Activated T-cell treated with anti-CD3 and anti-CD28 coated beads, Interleukin-2, amount 50 U/mL, for 72 hours (primary cell): ENCODE measurements at regions not wholly inside any gene's neighbourhood (a gene's known extent, or its start where the extent isn't known, plus 50 kb on each side); places are given as distances from the start of the nearest gene placed in this dataset.

Experiments used
- ATAC-seq, 2 donors: fragments of 150-1000 bp; cut with Tn5 transposase; replicated peaks in 1 of 2; 2 replicates each; pipeline ENCODE4 v1.10.0; 2021; ENCODE audit warnings: moderate library complexity in 2 of 2, mild to moderate bottlenecking in 1 of 2
- DNase-seq, 2 donors: peaks; one replicate each; pipeline ENCODE4 v3.0.0; 2021 to 2022; ENCODE audit warnings: mixed read lengths in 1 of 2
- H3K27ac Mint-ChIP-seq: one replicate; pipeline ENCODE4 v1.8.0; 2022; ENCODE audit warnings: mild to moderate bottlenecking, moderate library complexity, mixed read lengths
- H3K27me3 Mint-ChIP-seq: one replicate; pipeline ENCODE4 v1.8.0; 2022; ENCODE audit warnings: low read depth, mixed read lengths
- H3K36me3 Mint-ChIP-seq, 2 donors: one replicate each; pipeline ENCODE4 v1.8.0; 2022; ENCODE audit warnings: mixed read lengths in 2 of 2, mild to moderate bottlenecking in 1 of 2; ENCODE audit not compliant: insufficient read depth in 2 of 2
- H3K4me1 Mint-ChIP-seq: one replicate; pipeline ENCODE4 v1.8.0; 2022; ENCODE audit warnings: low read depth, mixed read lengths
- H3K4me3 Mint-ChIP-seq, 2 donors: one replicate each; pipeline ENCODE4 v1.8.0; 2022; ENCODE audit warnings: mild to moderate bottlenecking in 2 of 2, mixed read lengths in 2 of 2, moderate library complexity in 2 of 2
- H3K9me3 Mint-ChIP-seq, 2 donors: one replicate each; pipeline ENCODE4 v1.8.0; 2022; ENCODE audit warnings: mixed read lengths in 2 of 2

GRCh38 chr13:50574731-50575130 lies 268.8 kb downstream of the DLEU7 start:
- DNase-seq (no peak), ATAC-seq (no peak)
- no peak overlapping the region for H3K4me3 Mint-ChIP-seq
- no peaks in the 10 kb centered on the region for H3K27me3 Mint-ChIP-seq
- no peak overlapping the region for H3K27ac Mint-ChIP-seq
- H3K4me1 Mint-ChIP-seq, result no peaks in the 10 kb centered on the region
- no peaks in the 10 kb centered on the region for H3K9me3 Mint-ChIP-seq
- H3K36me3 Mint-ChIP-seq, result peaks cover 0 to 4% of the 10 kb centered on the region in 2 donors

GRCh38 chr13:50575138-50575537 lies 268.4 kb downstream of the DLEU7 start:
- H3K36me3 Mint-ChIP-seq, result peaks cover 0 to 4% of the 10 kb centered on the region in 2 donors
- no peak overlapping the region for H3K27ac Mint-ChIP-seq
- no peak for DNase-seq
- no peak overlapping the region for H3K4me3 Mint-ChIP-seq
- H3K9me3 Mint-ChIP-seq, result no peaks in the 10 kb centered on the region
- no peaks in the 10 kb centered on the region for H3K4me1 Mint-ChIP-seq
- no peaks in the 10 kb centered on the region for H3K27me3 Mint-ChIP-seq
- no peak for ATAC-seq

- Mint-ChIP-seq H3K9me3 (no peaks in the 10 kb centered on the region), H3K36me3 (peaks cover 0 to 2% of the 10 kb centered on the region in 2 donors), H3K27ac (no peak overlapping the region), H3K27me3 (no peaks in the 10 kb centered on the region), H3K4me3 (no peak overlapping the region), H3K4me1 (no peaks in the 10 kb centered on the region)
- no peak for DNase-seq
- ATAC-seq, result no peak
Observed at GRCh38 chr13:50576156-50576555, 267.3 kb downstream of the DLEU7 start.

- H3K4me3 Mint-ChIP-seq, result no peak overlapping the region
- H3K36me3 Mint-ChIP-seq, result no peaks in the 10 kb centered on the region
- no peaks in the 10 kb centered on the region for H3K9me3 Mint-ChIP-seq
- ATAC-seq (no peak), DNase-seq (no peak)
- no peaks in the 10 kb centered on the region for H3K27me3 Mint-ChIP-seq
- no peaks in the 10 kb centered on the region for H3K4me1 Mint-ChIP-seq
- H3K27ac Mint-ChIP-seq, result no peak overlapping the region
Observed at GRCh38 chr13:50577806-50578205, 265.7 kb downstream of the DLEU7 start.

GRCh38 chr13:50580684-50581305 lies 262.7 kb downstream of the DLEU7 start:
- H3K27me3 Mint-ChIP-seq, result no peaks in the 10 kb centered on the region
- no peak overlapping the region for H3K4me3 Mint-ChIP-seq
- DNase-seq (no peak), ATAC-seq (no peak)
- H3K27ac Mint-ChIP-seq, result no peak overlapping the region
- H3K9me3 Mint-ChIP-seq, result no peaks in the 10 kb centered on the region
- no peaks in the 10 kb centered on the region for H3K36me3 Mint-ChIP-seq
- no peaks in the 10 kb centered on the region for H3K4me1 Mint-ChIP-seq

GRCh38 chr13:50581586-50582196 lies 261.8 kb downstream of the DLEU7 start:
- no peaks in the 10 kb centered on the region for H3K4me1 Mint-ChIP-seq
- ATAC-seq, result no peak
- H3K27me3 Mint-ChIP-seq, result no peaks in the 10 kb centered on the region
- DNase-seq, result no peak
- H3K9me3 Mint-ChIP-seq, result no peaks in the 10 kb centered on the region
- H3K4me3 Mint-ChIP-seq, result no peak overlapping the region
- H3K36me3 Mint-ChIP-seq, result no peaks in the 10 kb centered on the region
- H3K27ac Mint-ChIP-seq, result no peak overlapping the region

GRCh38 chr13:50584856-50585580 lies 258.5 kb downstream of the DLEU7 start:
- Mint-ChIP-seq H3K9me3 (no peaks in the 10 kb centered on the region), H3K4me1 (peaks cover 12% of the 10 kb centered on the region), H3K4me3 (no peak overlapping the region), H3K36me3 (no peaks in the 10 kb centered on the region), H3K27ac (no peak overlapping the region), H3K27me3 (no peaks in the 10 kb centered on the region)
- ATAC-seq (no peak), DNase-seq (no peak)

- no peaks in the 10 kb centered on the region for H3K27me3 Mint-ChIP-seq
- ATAC-seq, result no peak
- no peaks in the 10 kb centered on the region for H3K9me3 Mint-ChIP-seq
- no peak for DNase-seq
- H3K4me3 Mint-ChIP-seq, result no peak overlapping the region
- H3K27ac Mint-ChIP-seq, result no peak overlapping the region
- H3K36me3 Mint-ChIP-seq, result no peaks in the 10 kb centered on the region
- peaks cover 20% of the 10 kb centered on the region for H3K4me1 Mint-ChIP-seq
Observed at GRCh38 chr13:50585674-50586413, 257.6 kb downstream of the DLEU7 start.

- H3K9me3 Mint-ChIP-seq, result no peaks in the 10 kb centered on the region
- no peak overlapping the region for H3K4me3 Mint-ChIP-seq
- H3K27me3 Mint-ChIP-seq, result no peaks in the 10 kb centered on the region
- no peak overlapping the region for H3K27ac Mint-ChIP-seq
- DNase-seq (no peak), ATAC-seq (no peak)
- no peaks in the 10 kb centered on the region for H3K36me3 Mint-ChIP-seq
- H3K4me1 Mint-ChIP-seq, result peaks cover 22% of the 10 kb centered on the region
Observed at GRCh38 chr13:50586414-50587083, 256.9 kb downstream of the DLEU7 start.

GRCh38 chr13:50587115-50587514 lies 256.4 kb downstream of the DLEU7 start:
- Mint-ChIP-seq H3K9me3 (no peaks in the 10 kb centered on the region), H3K27ac (no peak overlapping the region), H3K27me3 (no peaks in the 10 kb centered on the region), H3K4me3 (no peak overlapping the region), H3K4me1 (peaks cover 22% of the 10 kb centered on the region), H3K36me3 (no peaks in the 10 kb centered on the region)
- no peak for DNase-seq
- ATAC-seq, result no peak

- Mint-ChIP-seq H3K4me3 (no peak overlapping the region), H3K27me3 (no peaks in the 10 kb centered on the region), H3K27ac (no peak overlapping the region), H3K36me3 (no peaks in the 10 kb centered on the region), H3K9me3 (no peaks in the 10 kb centered on the region), H3K4me1 (peaks cover 26% of the 10 kb centered on the region)
- DNase-seq, result no peak
- no peak for ATAC-seq
Observed at GRCh38 chr13:50587645-50588373, 255.7 kb downstream of the DLEU7 start.

GRCh38 chr13:50588491-50589130 lies 254.9 kb downstream of the DLEU7 start:
- H3K9me3 Mint-ChIP-seq, result no peaks in the 10 kb centered on the region
- DNase-seq (no peak), ATAC-seq (no peak)
- H3K27ac Mint-ChIP-seq, result no peak overlapping the region
- H3K27me3 Mint-ChIP-seq, result no peaks in the 10 kb centered on the region
- peaks cover 34% of the 10 kb centered on the region for H3K4me1 Mint-ChIP-seq
- H3K36me3 Mint-ChIP-seq, result no peaks in the 10 kb centered on the region
- H3K4me3 Mint-ChIP-seq, result no peak overlapping the region
